GM12878 (cell line): ENCODE measurements at regions not wholly inside any gene's neighbourhood (a gene's known extent, or its start where the extent isn't known, plus 50 kb on each side); places are given as distances from the start of the nearest gene placed in this dataset.

Source experiments
- ATAC-seq: fragments of 200-7000 bp; cut with Tn5 transposase; 3 replicates; pipeline ENCODE4 v1.9.1; 2020; ENCODE audit warnings: mild to moderate bottlenecking, moderate library complexity
- BruUV-seq: library from RNA; stranded (reverse); fragments of 400-500 nt; replicated peaks from 2 replicates; lab custom pipeline; 2021; lab: Mats Ljungman, UMichigan
- CTCF ChIA-PET: fragments of 300-600 bp; sonication (Branson Sonifier 250); formaldehyde crosslinking; extraction: SDS; loops from one replicate; lab custom pipeline; 2021; ENCODE audit warnings: inconsistent platforms; lab: Yijun Ruan, JAX
- POLR2A ChIA-PET: fragments of 350-600 bp; formaldehyde crosslinking; extraction: SDS; loops from one replicate; lab custom pipeline; 2021; ENCODE audit warnings: inconsistent platforms; lab: Charles Lee
- RAD21 ChIA-PET: fragments of 300-600 bp; sonication (Branson Sonifier 250); formaldehyde crosslinking; loops from one replicate; lab custom pipeline; 2023; ENCODE audit warnings: antibody characterized with exemption; ENCODE audit not compliant: unreplicated experiment; lab: Charles Lee
- SMC1A ChIA-PET: fragments of 300-600 bp; sonication (Branson Sonifier 250); formaldehyde crosslinking; loops from one replicate; lab custom pipeline; 2023; ENCODE audit not compliant: unreplicated experiment, uncharacterized antibody; lab: Charles Lee
- DNase-seq: peaks from one replicate; pipeline ENCODE4 v3.0.0-alpha.2; 2011; ENCODE audit warnings: low read depth, low spot score
- FAIRE-seq: peaks from 3 replicates; lab custom pipeline; 2011; peaks lifted over from hg19 to GRCh38; lab: Jason Lieb, UNC
- H2AFZ ChIP-seq: 2 replicates; pipeline ENCODE4 v1.6.0; 2011; ENCODE audit warnings: low read depth, low read length, control low read depth; ENCODE audit not compliant: control insufficient read depth
- H3K27ac ChIP-seq: 2 replicates; pipeline ENCODE4 v1.5.1; 2011; ENCODE audit warnings: control low read depth; ENCODE audit not compliant: control insufficient read depth, insufficient read depth
- H3K27me3 ChIP-seq, 2 experiments: replicated peaks in 1 of 2; 2 replicates each; pipeline versions ENCODE4 v1.6.0 to v1.6.1; 2011; ENCODE audit warnings: low read length in 1 of 2; ENCODE audit not compliant: control insufficient read depth in 2 of 2, insufficient read depth in 2 of 2
- H3K36me3 ChIP-seq, 2 experiments: 2 replicates each; pipeline ENCODE4 v1.5.1; 2011; ENCODE audit warnings: low read length in 1 of 2; ENCODE audit not compliant: control insufficient read depth in 2 of 2, insufficient read depth in 2 of 2
- H3K4me1 ChIP-seq: 2 replicates; pipeline ENCODE4 v1.6.1; 2011; ENCODE audit warnings: mild to moderate bottlenecking, low read length, moderate library complexity, mixed read lengths; ENCODE audit not compliant: control insufficient read depth, insufficient read depth
- H3K4me2 ChIP-seq: 2 replicates; pipeline ENCODE4 v1.6.0; 2011; ENCODE audit warnings: control low read depth; ENCODE audit not compliant: control insufficient read depth, insufficient read depth
- H3K4me3 ChIP-seq: fragments of 200-600 bp; sonication (generic); 2 replicates; pipeline ENCODE4 v1.5.1; 2016
- H3K79me2 ChIP-seq: 2 replicates; pipeline ENCODE4 v1.6.0; 2011; ENCODE audit warnings: low read length; ENCODE audit not compliant: control insufficient read depth, insufficient read depth
- H3K9ac ChIP-seq: 2 replicates; pipeline ENCODE4 v1.8.0; 2011; ENCODE audit warnings: low read length, control low read depth, mixed read lengths; ENCODE audit not compliant: control insufficient read depth, insufficient read depth
- H3K9me3 ChIP-seq: replicated peaks from 3 replicates; pipeline ENCODE4 v1.5.1; 2011; ENCODE audit warnings: mild to moderate bottlenecking, low read length; ENCODE audit not compliant: control insufficient read depth, insufficient read depth
- H4K20me1 ChIP-seq: 2 replicates; pipeline ENCODE4 v1.6.0; 2011; ENCODE audit not compliant: control insufficient read depth, insufficient read depth
- ELK1 ChIP-seq: IDR thresholded peaks from 2 replicates; pipeline ENCODE4 v1.6.1; 2012; ENCODE audit warnings: low read depth, low read length, improper control_type of control experiment
- EP300 ChIP-seq, 2 experiments: fragments of 150-350 bp in 1 of 2; IDR thresholded peaks; 2 replicates each; pipeline ENCODE4 v1.6.1; 2011 to 2012; ENCODE audit warnings: low read depth in 2 of 2, low read length in 2 of 2, borderline replicate concordance in 1 of 2, improper control_type of control experiment in 1 of 2, inconsistent platforms in 1 of 2; ENCODE audit not compliant: control insufficient read depth in 1 of 2
- ESRRA ChIP-seq: IDR thresholded peaks from 2 replicates; pipeline ENCODE4 v1.6.1; 2012; ENCODE audit warnings: mild to moderate bottlenecking, low read length, improper control_type of control experiment
- KLF5 ChIP-seq: fragments of 450-650 bp; IDR thresholded peaks from 2 replicates; pipeline ENCODE4 v1.6.1; 2014; ENCODE audit warnings: mild to moderate bottlenecking; ENCODE audit not compliant: partially characterized antibody
- MEF2B ChIP-seq: fragments of 450-650 bp; IDR thresholded peaks from 2 replicates; pipeline ENCODE4 v1.6.1; 2018; ENCODE audit warnings: mild to moderate bottlenecking, moderate library complexity; ENCODE audit not compliant: partially characterized antibody, poor library complexity, severe bottlenecking
- NR2C1 ChIP-seq: fragments of 450-650 bp; IDR thresholded peaks from 2 replicates; pipeline ENCODE4 v1.6.1; 2017; ENCODE audit warnings: antibody characterized with exemption, mild to moderate bottlenecking, moderate library complexity
- POLR2AphosphoS5 ChIP-seq: IDR thresholded peaks from 2 replicates; pipeline ENCODE4 v1.6.1; 2011; ENCODE audit warnings: mild to moderate bottlenecking, low read length, inconsistent platforms
- RCOR1 ChIP-seq: conservative IDR thresholded peaks from 2 replicates; pipeline ENCODE4 v1.6.1; 2012; ENCODE audit warnings: low read depth, low read length, improper control_type of control experiment
- REST ChIP-seq: IDR thresholded peaks from 2 replicates; pipeline ENCODE4 v1.6.1; 2012; ENCODE audit warnings: mild to moderate bottlenecking, low read depth, low read length
- RFX5 ChIP-seq: IDR thresholded peaks from 2 replicates; pipeline ENCODE4 v1.6.1; 2011; ENCODE audit warnings: low read depth, low read length, improper control_type of control experiment
- SMARCA5 ChIP-seq: fragments of 450-650 bp; IDR thresholded peaks from 2 replicates; pipeline ENCODE4 v1.6.1; 2017; ENCODE audit warnings: mild to moderate bottlenecking
- SP1 ChIP-seq: IDR thresholded peaks from one replicate; pipeline ENCODE4 v1.6.1; 2011; ENCODE audit warnings: low read depth, low read length
- SREBF2 ChIP-seq: IDR thresholded peaks from 2 replicates; pipeline ENCODE4 v1.6.1; 2012; ENCODE audit warnings: mild to moderate bottlenecking, low read length
- USF1 ChIP-seq: IDR thresholded peaks from 2 replicates; pipeline ENCODE4 v1.6.1; 2011; ENCODE audit warnings: borderline replicate concordance, low read depth, mild to moderate bottlenecking, moderate library complexity, mixed read lengths, low read length; ENCODE audit not compliant: insufficient read depth; ENCODE audit errors: extremely low read length
- WRNIP1 ChIP-seq: IDR thresholded peaks from 2 replicates; pipeline ENCODE4 v1.6.1; 2011; ENCODE audit warnings: low read depth, low read length, improper control_type of control experiment, borderline replicate concordance
- ZNF274 ChIP-seq: IDR thresholded peaks from one replicate; pipeline ENCODE4 v1.8.0; 2011; ENCODE audit not compliant: insufficient read length, insufficient read depth
- WGBS: methylation state at CpG from one replicate; pipeline ENCODE4 v1.1.6; 2016; ENCODE audit warnings: low lambda C conversion rate; ENCODE audit not compliant: insufficient replicate concordance, insufficient coverage; ENCODE audit errors: missing lambda C conversion rate; 5-methylcytosine and 5-hydroxymethylcytosine counted together
- in situ Hi-C: fragments of 300-500 bp; cut with MboI; formaldehyde crosslinking; loops from 9 replicates; pipeline ENCODE4 v1.14.3; 2018; ENCODE audit warnings: mixed read lengths
- intact Hi-C: fragments of 100-400 bp; cut with micrococcal nuclease; formaldehyde crosslinking; loops from one replicate; pipeline ENCODE4 v1.14.2; 2022; ENCODE audit not compliant: unreplicated experiment

DNA sequence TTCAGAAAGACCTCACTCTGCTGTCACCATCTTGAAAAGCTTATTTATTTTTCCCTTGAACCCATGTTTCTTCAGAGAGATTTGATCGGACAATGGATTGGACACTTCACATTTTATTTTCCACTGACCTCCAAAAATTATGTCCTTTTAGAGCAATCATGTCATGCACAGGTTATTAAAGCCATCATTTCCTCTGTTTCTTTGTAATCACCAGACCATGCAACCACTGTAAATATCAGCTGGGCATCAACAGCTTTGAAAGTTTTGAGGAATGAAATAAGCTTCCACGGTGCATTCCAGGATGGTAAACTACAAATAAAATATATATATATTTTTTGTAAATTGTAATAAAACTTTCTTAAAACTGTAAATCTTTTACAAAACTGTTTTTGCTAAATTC lies 144.1 kb upstream of the ADAMTS5 start:
- Histone ChIP-seq H3K27ac (no peak overlapping the region), H3K4me1 (no peaks in the 10 kb centered on the region), H3K9ac (no peak overlapping the region), H3K4me2 (no peak overlapping the region), H3K36me3 (no peaks in the 10 kb centered on the region), H3K27me3 (no peaks in the 10 kb centered on the region), H2AFZ (no peak overlapping the region), H4K20me1 (no peaks in the 10 kb centered on the region), H3K4me3 (no peak overlapping the region), H3K79me2 (no peaks in the 10 kb centered on the region), H3K9me3 (no peaks in the 10 kb centered on the region)
- in situ Hi-C loops, result no loop called here
- ChIA-PET SMC1A (no interaction called here), CTCF (interaction anchor here (1.1 kb wide), 1 partner anchor 29 kb away, joined by 3 read pairs; no protein-coding TSS in a partner anchor), RAD21 (no interaction called here), POLR2A (no interaction called here)
- intact Hi-C loops, result no loop called here
- TF ChIP-seq ELK1, result no peak
- no peak for TF ChIP-seq REST
- TF ChIP-seq SREBF2, result no peak
- TF ChIP-seq USF1, result no peak
- TF ChIP-seq RFX5, result no peak
- TF ChIP-seq EP300 (IDR thresholded peaks at IDR 0.05; ENCODE audit: borderline replicate concordance in 1 of 2, control insufficient read depth in 1 of 2, low read depth in 2 of 2, low read length in 2 of 2), result no peak
- TF ChIP-seq RCOR1, result no peak
- no peak for TF ChIP-seq ZNF274
- no peak for TF ChIP-seq SP1
- TF ChIP-seq SMARCA5, result no peak
- no peak for TF ChIP-seq MEF2B
- TF ChIP-seq POLR2AphosphoS5, result no peak
- TF ChIP-seq NR2C1, result no peak
- no peak for TF ChIP-seq WRNIP1
- TF ChIP-seq ESRRA, result no peak
- TF ChIP-seq KLF5, result no peak
- WGBS, result 0% methylated on average over 2 of the region's 2 CpGs
- DNase-seq (no peak), FAIRE-seq (no peak), ATAC-seq (no peak)
- no TSS peak for BruUV-seq
